ENCODE measurements at regions not wholly inside any gene's neighbourhood (a gene's known extent, or its start where the extent isn't known, plus 50 kb on each side); places are given as distances from the start of the nearest gene placed in this dataset.
"Not testable (repeated sequence)": the region's sequence is repeated elsewhere in the genome, so short reads cannot be mapped to it uniquely, and the experiment has no call there.

DNA sequence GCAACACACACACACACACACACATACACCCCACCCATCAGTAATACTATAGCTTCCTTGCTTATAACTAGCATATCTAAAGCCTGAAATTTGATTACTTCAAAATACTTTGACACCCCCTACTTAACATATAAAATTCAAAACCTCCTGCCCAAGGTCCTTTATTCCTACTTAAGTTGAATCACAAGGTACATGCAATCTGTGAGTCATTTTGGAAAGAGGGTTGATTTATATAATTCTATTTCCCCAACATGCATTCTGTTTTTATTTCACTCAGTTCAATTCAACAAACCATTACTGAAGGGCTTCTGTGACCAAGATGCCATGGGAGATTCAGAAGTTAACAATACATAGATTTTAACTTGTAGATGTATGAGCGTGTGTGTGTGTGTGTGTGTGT is 420.7 kb downstream of the METTL4 start:
- Mint-ChIP-seq H3K27me3 (no peaks in the 10 kb centered on the region), H3K4me1 (no peaks in the 10 kb centered on the region)

DNA sequence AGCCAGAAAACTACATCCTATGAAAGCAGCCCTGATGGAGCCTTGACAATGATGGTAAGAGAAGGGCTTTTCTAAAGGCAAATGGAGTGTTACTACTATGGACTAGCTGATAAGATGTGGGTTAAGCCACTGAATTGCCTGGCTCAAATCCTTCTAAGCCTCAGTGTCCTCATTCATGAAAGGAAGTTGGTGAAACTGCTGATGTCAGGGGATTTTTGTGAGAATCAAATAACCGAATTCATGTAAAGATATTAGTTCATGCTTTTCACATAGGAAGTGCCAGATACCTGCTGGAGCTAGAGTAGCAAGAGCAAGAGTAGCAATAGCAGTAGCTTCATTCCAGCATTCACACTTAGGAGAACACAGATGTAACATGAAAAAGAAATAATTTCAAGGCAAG is 417.0 kb downstream of the METTL4 start:
- Mint-ChIP-seq H3K9me3 (no peaks in the 10 kb centered on the region), H3K27ac (no peak overlapping the region), H3K27me3 (peaks cover 2% of the 10 kb centered on the region), H3K36me3 (ENCODE audit: low read depth) (no peaks in the 10 kb centered on the region), H3K4me3 (no peak overlapping the region), H3K4me1 (no peaks in the 10 kb centered on the region)
- DNase-seq (no peak), ATAC-seq (no peak)

More for the DNA sequence above, 420.7 kb downstream of the METTL4 start:
- Mint-ChIP-seq H3K27ac (no peak overlapping the region), H3K36me3 (ENCODE audit: low read depth) (no peaks in the 10 kb centered on the region), H3K4me3 (no peak overlapping the region), H3K9me3 (no peaks in the 10 kb centered on the region)
- ATAC-seq, result no peak
- DNase-seq, result no peak

DNA sequence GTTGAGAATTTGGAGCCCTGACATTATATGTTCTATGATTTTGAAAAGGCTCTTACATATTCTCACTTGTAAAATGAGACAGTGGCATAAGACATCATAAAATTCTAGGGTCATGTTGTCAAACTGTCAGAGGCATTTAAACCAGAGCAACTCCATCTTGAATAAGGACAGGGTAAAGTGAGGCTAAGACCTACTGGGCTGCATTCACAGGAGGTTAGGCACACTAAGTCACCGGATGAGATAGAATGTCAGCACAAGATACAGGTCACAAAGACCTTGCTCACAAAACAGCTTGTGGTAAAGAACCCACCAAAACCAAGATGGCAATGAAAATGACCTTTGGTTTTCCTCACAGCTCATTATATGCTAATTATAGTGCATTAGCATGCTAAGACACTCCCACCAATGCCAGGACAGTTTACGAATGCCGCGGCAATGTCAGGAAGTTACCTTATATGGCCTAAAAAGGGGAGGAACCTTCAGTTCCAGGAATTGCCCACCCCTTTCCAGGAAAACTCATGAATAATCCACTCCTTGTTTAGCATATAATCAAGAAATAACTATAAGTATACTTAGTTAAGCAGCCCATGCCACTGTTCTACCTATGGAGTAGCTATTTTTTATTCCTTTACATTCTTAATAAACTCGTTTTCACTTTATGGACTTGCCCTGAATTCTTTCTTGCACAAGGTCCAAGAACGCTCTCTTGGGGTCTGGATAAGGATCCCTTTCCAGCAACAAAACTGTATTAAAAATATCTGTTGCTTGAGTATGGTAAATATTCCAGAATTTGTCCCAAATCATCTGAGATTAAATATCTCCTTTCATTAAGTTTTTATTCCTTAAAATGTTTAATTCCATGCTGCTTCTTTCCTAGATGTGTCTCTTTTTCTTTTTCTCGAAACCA is 406.4 kb downstream of the METTL4 start:
- ATAC-seq, result no peak
- Mint-ChIP-seq H3K36me3 (ENCODE audit: low read depth) (no peaks in the 10 kb centered on the region), H3K27me3 (no peaks in the 10 kb centered on the region), H3K4me3 (no peak overlapping the region), H3K4me1 (no peaks in the 10 kb centered on the region), H3K9me3 (no peaks in the 10 kb centered on the region), H3K27ac (no peak overlapping the region)
- DNase-seq, result no peak

DNA sequence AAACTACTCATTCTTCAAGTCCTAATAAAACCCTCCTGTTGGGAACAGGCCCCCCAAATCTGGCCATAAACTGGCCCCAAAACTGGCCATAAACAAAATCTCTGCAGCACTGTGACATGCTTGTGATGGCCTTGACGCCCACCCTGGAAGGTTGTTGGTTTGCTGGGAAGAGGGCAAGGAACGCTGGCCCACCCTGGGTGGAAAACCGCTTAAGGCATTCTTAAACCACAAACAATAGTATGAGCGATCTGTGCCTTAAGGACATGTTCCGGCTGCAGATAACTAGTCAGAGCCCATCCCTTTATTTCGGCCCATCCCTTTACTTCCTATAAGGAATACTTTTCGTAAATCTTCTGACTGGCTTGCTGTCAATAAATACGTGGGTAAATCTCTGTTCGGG is 404.4 kb downstream of the METTL4 start:
- not testable (repeated sequence) for H3K4me3 Mint-ChIP-seq; ATAC-seq; H3K27ac Mint-ChIP-seq; H3K9me3 Mint-ChIP-seq; DNase-seq; H3K4me1 Mint-ChIP-seq; H3K36me3 Mint-ChIP-seq (ENCODE audit: low read depth); H3K27me3 Mint-ChIP-seq

DNA sequence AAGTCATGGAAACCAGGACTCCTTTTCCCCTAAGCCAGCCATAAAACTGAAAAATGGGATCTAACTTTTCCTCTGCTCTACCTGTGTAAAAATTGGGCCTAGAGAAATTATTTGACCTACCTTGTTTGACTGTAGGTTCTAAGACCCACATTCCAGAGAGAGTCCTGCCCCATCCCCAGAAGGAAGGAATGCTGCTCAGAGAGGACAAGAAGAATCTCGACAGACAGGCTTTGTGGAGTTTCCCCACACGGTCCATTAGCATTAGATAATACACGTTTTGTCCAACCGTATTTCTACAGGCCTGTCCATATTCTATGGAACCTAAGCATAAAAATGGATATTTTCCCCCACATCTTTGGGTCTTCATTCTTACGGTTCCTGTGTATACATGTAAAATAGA is 403.3 kb downstream of the METTL4 start:
- DNase-seq (no peak), ATAC-seq (no peak)
- Mint-ChIP-seq H3K9me3 (no peaks in the 10 kb centered on the region), H3K27ac (no peak overlapping the region), H3K4me3 (no peak overlapping the region), H3K27me3 (no peaks in the 10 kb centered on the region), H3K4me1 (no peaks in the 10 kb centered on the region), H3K36me3 (ENCODE audit: low read depth) (no peaks in the 10 kb centered on the region)

DNA sequence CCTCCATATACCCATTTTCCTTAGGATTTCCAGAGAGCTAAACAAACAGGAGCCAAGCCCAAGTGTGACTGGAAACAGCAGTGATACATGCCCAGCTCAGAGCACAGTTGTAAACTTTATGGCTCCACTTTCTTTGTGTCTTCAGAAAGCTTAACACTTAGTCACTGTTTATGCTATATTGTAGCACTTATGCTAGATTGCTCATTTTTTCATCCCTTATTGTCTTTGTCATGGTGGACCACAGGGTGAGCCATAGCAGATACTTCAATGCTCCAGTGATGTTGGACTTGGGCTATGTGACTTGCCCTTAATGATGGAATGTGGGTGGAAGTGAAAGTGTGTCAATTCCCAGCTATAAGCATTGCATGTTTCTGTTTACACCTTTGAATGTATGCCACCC is 401.6 kb downstream of the METTL4 start:
- no peak for ATAC-seq

DNA sequence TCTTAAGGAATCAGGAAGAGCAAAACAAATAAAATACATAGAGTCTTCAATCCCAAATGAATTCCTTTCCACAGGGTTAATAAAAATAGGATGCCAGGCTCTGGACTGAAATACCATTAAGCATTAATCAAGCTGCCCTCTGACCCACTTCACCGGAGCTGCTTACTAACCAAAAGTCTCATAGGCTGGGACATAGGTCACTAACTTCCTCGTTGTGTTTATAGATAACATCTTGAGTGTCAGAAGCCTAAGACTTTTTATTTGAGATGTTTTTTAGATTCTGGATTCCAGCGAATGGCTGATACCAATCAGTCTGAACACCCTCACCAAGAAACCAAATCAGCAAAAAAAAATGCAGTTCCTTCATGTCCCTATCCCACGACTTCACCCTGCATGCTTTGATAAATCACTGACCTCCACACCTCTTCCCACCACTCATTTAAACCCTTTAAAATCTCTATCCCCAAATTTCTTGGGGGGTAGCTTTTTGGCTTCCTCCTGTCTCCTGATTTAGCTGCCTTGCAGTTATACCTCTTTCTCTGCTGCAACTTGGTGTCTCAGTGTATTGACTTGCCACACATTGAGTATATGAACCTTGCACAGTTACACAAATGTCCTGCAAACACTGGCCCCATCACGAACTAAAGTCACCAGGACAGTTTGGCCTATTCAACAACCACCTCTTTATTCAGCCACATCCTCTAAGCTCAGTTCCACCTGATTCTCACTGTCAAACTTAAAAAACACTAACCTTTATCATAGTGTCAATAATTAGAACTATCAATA is 399.3 kb downstream of the METTL4 start:
- Mint-ChIP-seq H3K4me3 (no peak overlapping the region), H3K36me3 (ENCODE audit: low read depth) (no peaks in the 10 kb centered on the region), H3K4me1 (no peaks in the 10 kb centered on the region), H3K27me3 (no peaks in the 10 kb centered on the region), H3K9me3 (no peaks in the 10 kb centered on the region), H3K27ac (no peak overlapping the region)
- ATAC-seq, result no peak
- no peak for DNase-seq

More for the DNA sequence above, 401.6 kb downstream of the METTL4 start:
- DNase-seq, result no peak
- no peaks in the 10 kb centered on the region for H3K27me3 Mint-ChIP-seq
- H3K9me3 Mint-ChIP-seq, result no peaks in the 10 kb centered on the region
- no peaks in the 10 kb centered on the region for H3K36me3 Mint-ChIP-seq (ENCODE audit: low read depth)
- no peak overlapping the region for H3K4me3 Mint-ChIP-seq
- no peak overlapping the region for H3K27ac Mint-ChIP-seq
- no peaks in the 10 kb centered on the region for H3K4me1 Mint-ChIP-seq

DNA sequence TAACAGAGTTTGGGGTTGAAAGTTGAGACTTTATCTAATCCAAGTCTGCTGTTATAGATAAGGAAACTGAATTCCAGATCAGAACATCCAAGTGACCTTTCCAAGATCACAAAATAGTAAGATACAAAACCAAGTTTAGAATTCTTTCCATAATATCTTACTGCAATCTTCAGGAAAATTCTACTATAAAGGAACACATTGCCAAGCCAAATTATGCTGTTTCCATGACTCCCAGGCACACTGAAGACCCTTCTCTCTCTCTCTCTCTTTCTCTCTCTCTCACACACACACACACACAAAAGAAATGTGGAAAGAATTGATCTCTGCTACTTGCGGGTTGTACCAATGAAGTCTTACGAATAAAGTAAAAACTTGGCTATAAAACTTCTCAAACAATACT is 398.4 kb downstream of the METTL4 start:
- no peaks in the 10 kb centered on the region for H3K4me1 Mint-ChIP-seq
- no peaks in the 10 kb centered on the region for H3K36me3 Mint-ChIP-seq (ENCODE audit: low read depth)
- ATAC-seq (no peak), DNase-seq (no peak)
- no peak overlapping the region for H3K4me3 Mint-ChIP-seq
- no peaks in the 10 kb centered on the region for H3K9me3 Mint-ChIP-seq
- H3K27me3 Mint-ChIP-seq, result no peaks in the 10 kb centered on the region
- no peak overlapping the region for H3K27ac Mint-ChIP-seq

DNA sequence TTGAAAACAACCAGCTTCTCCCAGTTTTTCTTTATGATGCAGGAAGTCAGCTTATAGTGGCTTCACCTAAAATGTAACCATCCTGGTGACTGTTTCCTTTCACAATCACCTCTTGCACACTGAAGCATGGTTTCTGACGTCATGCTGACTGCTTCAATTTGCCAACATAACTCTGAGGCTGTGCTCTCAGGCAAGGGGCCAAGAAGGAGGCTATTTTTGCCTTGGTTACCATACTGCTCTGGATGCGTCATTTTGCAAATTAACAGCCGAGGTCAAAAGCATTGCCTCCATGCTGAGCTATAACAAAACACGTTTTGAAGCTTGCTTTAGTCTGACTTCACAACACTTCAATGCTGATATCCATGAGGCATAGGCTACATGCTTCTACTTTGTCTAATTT is 397.8 kb downstream of the METTL4 start:
- ATAC-seq, result no peak
- DNase-seq, result no peak
- Mint-ChIP-seq H3K9me3 (no peaks in the 10 kb centered on the region), H3K4me3 (no peak overlapping the region), H3K36me3 (ENCODE audit: low read depth) (no peaks in the 10 kb centered on the region), H3K27me3 (no peaks in the 10 kb centered on the region), H3K4me1 (no peaks in the 10 kb centered on the region), H3K27ac (no peak overlapping the region)

DNA sequence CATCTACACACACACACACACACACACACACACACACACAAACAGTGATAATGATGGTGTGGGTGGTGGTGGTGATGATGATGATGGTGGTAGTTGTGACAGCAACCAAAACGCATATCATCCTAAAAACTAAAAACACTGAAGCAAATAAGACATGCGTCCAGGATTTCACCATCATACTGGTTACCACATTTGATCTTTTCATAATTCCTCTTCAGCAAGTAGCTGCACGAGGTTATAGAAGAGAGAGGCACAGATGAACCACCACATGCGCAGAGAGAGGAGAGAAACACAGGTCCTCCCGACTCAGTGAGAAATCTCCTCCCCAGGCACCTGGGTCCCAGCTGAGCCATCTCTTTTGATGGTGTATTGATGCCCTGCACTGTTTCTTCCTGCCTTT is 393.3 kb downstream of the METTL4 start:
- peaks cover 4% of the 10 kb centered on the region for H3K9me3 Mint-ChIP-seq
- no peak for ATAC-seq
- H3K4me1 Mint-ChIP-seq, result no peaks in the 10 kb centered on the region
- H3K27me3 Mint-ChIP-seq, result peaks cover 2% of the 10 kb centered on the region
- H3K27ac Mint-ChIP-seq, result no peak overlapping the region
- no peak for DNase-seq
- H3K36me3 Mint-ChIP-seq (ENCODE audit: low read depth), result no peaks in the 10 kb centered on the region
- no peak overlapping the region for H3K4me3 Mint-ChIP-seq

DNA sequence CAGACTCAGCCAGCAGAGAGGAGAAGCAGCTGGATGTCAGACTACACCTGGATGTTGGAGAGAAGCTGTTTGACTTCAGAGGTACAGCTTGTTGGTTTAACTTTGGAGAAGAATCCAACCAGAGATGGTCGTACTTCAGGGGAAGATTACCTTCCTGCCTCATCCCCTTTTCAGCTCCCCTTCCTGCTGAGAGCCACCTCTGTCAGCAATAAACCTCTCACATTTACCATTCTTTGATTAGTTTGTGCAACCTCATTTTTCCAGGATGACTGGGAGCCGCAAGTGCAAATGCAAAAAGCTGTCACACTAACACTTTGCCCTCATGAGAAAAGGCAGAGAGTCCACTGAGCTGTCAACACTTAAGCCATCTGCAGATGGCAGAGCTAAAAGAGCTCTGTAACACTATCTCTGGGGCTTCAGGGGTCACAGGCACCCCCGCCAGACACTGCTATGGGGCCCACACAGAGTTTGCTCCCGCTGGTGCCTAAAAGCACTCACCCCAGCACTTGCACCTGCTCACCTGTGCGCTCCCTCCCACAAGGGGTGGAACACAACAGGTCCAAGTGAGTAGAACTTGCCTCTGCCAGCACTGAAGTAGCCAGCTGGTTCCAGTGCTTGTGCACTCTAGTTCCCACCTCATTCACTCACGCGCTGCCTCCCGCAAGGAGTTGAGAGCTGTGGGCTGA is 391.7 kb downstream of the METTL4 start:
- no peaks in the 10 kb centered on the region for H3K4me1 Mint-ChIP-seq
- peaks cover 4% of the 10 kb centered on the region for H3K27me3 Mint-ChIP-seq
- no peak overlapping the region for H3K4me3 Mint-ChIP-seq
- H3K27ac Mint-ChIP-seq, result no peak overlapping the region
- ATAC-seq (no peak), DNase-seq (no peak)
- H3K36me3 Mint-ChIP-seq (ENCODE audit: low read depth), result no peaks in the 10 kb centered on the region
- H3K9me3 Mint-ChIP-seq, result peaks cover 4% of the 10 kb centered on the region

DNA sequence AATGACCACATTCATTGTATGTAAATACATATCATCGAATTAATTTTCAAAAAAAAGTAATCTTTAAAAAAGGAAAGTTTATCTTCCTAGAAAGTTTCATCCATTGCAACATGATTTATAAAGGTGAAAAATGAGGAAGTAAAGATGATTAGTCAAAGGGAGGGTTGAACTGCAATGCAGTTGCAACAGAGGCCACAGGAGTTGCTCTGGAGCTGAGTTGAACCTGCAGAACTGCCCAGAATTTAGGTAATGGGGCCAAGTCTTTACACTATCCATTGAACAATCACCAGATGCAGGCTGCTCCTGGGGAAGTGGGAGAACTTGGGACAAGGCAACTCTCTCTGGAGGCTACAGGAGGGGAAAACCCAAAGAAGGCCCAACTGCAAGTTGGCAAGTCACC is 390.7 kb downstream of the METTL4 start:
- Mint-ChIP-seq H3K4me3 (no peak overlapping the region), H3K9me3 (peaks cover 4% of the 10 kb centered on the region), H3K27me3 (peaks cover 4% of the 10 kb centered on the region), H3K36me3 (ENCODE audit: low read depth) (no peaks in the 10 kb centered on the region), H3K4me1 (no peaks in the 10 kb centered on the region), H3K27ac (no peak overlapping the region)
- DNase-seq, result no peak
- ATAC-seq, result no peak

DNA sequence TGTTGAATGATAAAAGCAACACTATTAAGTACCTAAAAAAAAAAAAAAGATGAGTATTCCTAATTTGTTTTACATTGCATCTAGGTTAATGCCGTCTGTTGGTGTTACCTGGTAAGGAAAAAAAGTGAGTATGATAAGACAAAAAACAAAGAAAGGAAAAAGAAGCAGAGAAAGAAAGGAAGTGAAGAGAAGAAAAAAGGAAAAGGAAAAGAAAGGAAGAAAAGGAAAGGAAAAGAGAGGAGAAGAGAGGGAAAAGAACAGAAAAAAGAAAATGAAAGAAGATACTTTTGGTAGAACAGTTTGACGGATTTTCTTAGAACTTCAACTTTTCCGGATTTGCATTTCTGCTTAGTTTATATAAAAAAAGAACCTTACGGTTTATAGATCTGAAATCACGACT is 387.9 kb downstream of the METTL4 start:
- Mint-ChIP-seq H3K9me3 (peaks cover 4% of the 10 kb centered on the region), H3K27me3 (peaks cover 4% of the 10 kb centered on the region), H3K36me3 (ENCODE audit: low read depth) (no peaks in the 10 kb centered on the region), H3K4me1 (no peaks in the 10 kb centered on the region), H3K4me3 (no peak overlapping the region), H3K27ac (no peak overlapping the region)
- DNase-seq, result no peak
- no peak for ATAC-seq

DNA sequence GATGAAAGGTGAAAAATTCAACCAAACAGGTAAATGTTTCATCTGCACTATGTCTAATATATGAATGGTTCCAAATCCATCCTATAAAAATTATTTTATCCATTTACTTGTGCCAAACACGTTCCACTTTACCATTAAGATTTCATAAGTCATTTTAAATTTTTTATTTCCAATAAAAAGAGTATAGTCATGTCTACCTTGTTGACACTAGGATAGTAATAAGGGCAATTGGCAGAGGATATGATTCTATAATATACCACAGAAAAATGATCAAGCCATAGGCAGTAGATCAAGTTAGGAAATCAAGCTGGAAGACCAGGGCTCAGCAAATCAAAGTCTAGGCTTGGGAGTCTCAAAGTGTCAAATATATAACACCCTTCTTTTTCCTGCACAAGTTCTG is 384.3 kb downstream of the METTL4 start:
- H3K27me3 Mint-ChIP-seq, result peaks cover 2% of the 10 kb centered on the region
- no peaks in the 10 kb centered on the region for H3K36me3 Mint-ChIP-seq (ENCODE audit: low read depth)
- DNase-seq (no peak), ATAC-seq (no peak)
- no peaks in the 10 kb centered on the region for H3K4me1 Mint-ChIP-seq
- H3K9me3 Mint-ChIP-seq, result no peaks in the 10 kb centered on the region
- H3K27ac Mint-ChIP-seq, result no peak overlapping the region
- no peak overlapping the region for H3K4me3 Mint-ChIP-seq

DNA sequence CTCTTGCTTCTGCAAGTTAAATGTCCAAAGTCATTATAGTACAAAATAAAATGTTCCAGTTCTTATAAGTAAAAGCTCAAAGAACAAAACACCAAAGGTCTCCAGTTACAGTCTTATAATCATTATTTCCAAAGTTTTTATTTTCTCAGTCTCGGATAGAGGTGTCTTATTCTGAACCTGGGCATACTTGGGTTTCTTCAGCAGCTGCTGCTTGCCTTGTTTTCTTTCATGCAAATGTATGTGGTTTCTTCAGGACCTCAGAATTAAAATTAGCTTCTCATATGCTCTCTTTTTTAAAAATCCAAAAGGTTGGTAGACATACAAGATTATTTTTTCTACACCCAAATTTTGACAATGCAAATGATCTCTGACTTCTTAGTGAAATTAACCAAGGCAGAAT is 383.0 kb downstream of the METTL4 start:
- no peak for DNase-seq
- H3K4me1 Mint-ChIP-seq, result no peaks in the 10 kb centered on the region
- no peak overlapping the region for H3K27ac Mint-ChIP-seq
- no peak for ATAC-seq
- peaks cover 5% of the 10 kb centered on the region for H3K9me3 Mint-ChIP-seq
- H3K27me3 Mint-ChIP-seq, result peaks cover 4% of the 10 kb centered on the region
- no peaks in the 10 kb centered on the region for H3K36me3 Mint-ChIP-seq (ENCODE audit: low read depth)
- H3K4me3 Mint-ChIP-seq, result no peak overlapping the region

All from activated naive CD8-positive, alpha-beta T cell treated with anti-CD3 and anti-CD28 coated beads, Interleukin-2, amount 50 U/mL, for 24 hours (primary cell).